ENCODE measurements at regions not wholly inside any gene's neighbourhood (a gene's known extent, or its start where the extent isn't known, plus 50 kb on each side); places are given as distances from the start of the nearest gene placed in this dataset.

DNA sequence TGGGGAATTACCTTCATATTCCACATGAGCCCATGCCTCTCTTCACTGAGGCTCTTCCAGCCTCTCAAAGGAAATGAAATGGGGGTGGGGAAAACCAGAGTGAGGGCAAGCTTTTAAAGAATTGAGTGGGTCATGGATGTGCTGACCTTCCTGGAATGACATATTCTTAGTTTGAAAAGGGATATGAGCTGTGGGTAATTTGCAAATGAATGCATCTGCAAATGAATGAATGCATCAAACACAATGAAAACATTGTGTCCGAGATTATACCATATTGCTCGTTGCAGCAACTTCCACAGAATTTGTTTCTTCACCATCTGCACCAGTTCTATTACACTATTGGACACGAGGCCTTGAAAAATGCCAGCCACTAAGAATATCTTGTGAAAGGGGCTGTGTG is 198.6 kb upstream of the CDH6 start:
- TF ChIP-seq, protein P1, sequence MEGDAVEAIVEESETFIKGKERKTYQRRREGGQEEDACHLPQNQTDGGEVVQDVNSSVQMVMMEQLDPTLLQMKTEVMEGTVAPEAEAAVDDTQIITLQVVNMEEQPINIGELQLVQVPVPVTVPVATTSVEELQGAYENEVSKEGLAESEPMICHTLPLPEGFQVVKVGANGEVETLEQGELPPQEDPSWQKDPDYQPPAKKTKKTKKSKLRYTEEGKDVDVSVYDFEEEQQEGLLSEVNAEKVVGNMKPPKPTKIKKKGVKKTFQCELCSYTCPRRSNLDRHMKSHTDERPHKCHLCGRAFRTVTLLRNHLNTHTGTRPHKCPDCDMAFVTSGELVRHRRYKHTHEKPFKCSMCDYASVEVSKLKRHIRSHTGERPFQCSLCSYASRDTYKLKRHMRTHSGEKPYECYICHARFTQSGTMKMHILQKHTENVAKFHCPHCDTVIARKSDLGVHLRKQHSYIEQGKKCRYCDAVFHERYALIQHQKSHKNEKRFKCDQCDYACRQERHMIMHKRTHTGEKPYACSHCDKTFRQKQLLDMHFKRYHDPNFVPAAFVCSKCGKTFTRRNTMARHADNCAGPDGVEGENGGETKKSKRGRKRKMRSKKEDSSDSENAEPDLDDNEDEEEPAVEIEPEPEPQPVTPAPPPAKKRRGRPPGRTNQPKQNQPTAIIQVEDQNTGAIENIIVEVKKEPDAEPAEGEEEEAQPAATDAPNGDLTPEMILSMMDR (IDR thresholded peaks at IDR 0.05; ENCODE audit: control insufficient read depth, insufficient read depth, low read depth, low read length, missing control alignments): no peak
- no peak for DNase-seq (ENCODE audit: low read depth)
- H3K4me3 ChIP-seq (ENCODE audit: control insufficient read depth, low read depth, low read length): no peak overlapping the region

DNA sequence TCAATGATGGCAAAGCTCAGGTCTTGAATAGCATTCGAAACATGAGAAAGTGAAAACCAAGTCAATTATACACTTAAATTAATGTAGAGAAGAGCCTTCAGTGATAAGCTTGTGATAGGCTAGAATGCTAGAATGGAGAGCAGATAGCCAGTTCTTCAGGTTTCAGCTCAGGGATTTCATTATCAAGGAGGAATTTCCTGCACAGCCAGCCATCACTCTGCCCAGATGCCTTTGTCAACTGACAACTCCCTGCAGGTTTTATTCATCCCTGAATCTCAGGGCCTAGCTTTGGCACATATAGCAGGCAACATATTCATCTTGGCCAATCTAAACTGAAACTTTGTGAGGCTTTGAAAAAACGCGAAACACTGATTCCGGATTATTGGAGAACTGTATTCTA is 199.3 kb upstream of the CDH6 start:
- TF ChIP-seq, protein P1 (IDR thresholded peaks at IDR 0.05; ENCODE audit: control insufficient read depth, insufficient read depth, low read depth, low read length, missing control alignments): no peak

DNA sequence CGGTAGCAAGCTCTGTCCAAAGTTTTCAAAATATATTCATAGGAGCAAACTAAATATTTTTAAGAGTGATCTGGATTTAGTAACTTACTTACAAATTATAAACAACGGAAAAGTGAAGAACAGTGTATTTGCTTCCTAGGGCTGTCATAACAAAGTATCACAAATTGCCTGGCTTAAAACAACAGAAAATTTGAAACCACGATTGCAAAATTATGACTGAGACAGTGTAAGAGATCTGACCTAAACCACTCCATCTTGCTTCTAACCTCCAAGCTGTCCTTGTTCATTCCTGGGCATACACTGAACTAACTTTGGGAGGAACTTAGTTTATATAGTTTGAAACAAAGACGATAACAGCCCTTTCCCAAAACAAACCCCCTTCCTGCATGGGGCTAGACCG is 202.0 kb upstream of the CDH6 start:
- TF ChIP-seq, protein P1 (IDR thresholded peaks at IDR 0.05; ENCODE audit: control insufficient read depth, insufficient read depth, low read depth, low read length, missing control alignments): no peak
- H3K4me3 ChIP-seq (ENCODE audit: control insufficient read depth, low read depth, low read length): no peak overlapping the region

More for the DNA sequence above, 199.3 kb upstream of the CDH6 start:
- no peak overlapping the region for H3K4me3 ChIP-seq (ENCODE audit: control insufficient read depth, low read depth, low read length)
- no peak for DNase-seq (ENCODE audit: low read depth)

DNA sequence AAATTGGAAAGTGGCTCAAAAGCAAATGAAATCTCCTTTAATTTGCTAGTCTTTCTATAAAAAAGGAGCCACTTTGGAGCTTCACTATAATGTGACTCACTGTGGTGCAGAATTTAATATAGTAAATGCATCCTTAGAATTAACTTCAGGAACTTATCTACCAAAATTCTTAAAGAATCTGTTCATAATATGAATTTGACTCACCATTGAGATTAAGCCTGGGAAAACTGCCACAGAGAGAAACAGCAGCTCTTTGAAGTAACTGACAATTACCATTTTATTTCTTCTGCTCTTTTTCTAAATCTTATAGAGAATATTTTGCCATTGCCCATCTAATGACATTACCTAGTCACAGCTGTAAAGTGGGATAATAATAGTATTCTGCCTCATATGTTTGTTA is 211.9 kb upstream of the CDH6 start:
- H3K4me3 ChIP-seq (ENCODE audit: control insufficient read depth, low read depth, low read length): no peak overlapping the region
- DNase-seq (ENCODE audit: low read depth): no peak
- TF ChIP-seq, protein P1 (IDR thresholded peaks at IDR 0.05; ENCODE audit: control insufficient read depth, insufficient read depth, low read depth, low read length, missing control alignments): no peak

More for the DNA sequence above, 202.0 kb upstream of the CDH6 start:
- DNase-seq (ENCODE audit: low read depth): no peak

DNA sequence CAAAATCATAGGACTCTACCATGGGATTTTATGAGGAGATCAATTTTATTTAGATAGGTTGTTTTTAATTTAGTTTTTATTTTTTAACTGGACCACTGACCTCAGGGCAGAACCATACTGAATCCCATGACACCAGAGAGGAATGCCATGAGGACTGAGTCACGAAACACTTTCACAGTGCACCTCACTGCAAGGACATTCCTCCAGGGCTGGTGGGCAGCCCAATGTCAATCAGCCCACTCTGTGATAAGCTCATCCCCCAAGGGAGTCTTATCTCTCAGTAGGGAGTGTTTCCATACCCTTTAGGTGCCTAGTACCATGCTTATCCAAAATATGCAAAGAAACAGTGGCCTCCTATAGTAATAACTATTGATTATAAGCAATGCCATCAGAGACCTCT is 224.5 kb upstream of the CDH6 start:
- DNase-seq (ENCODE audit: low read depth): no peak
- H3K4me3 ChIP-seq (ENCODE audit: control insufficient read depth, low read depth, low read length): no peak overlapping the region
- TF ChIP-seq, protein P1 (IDR thresholded peaks at IDR 0.05; ENCODE audit: control insufficient read depth, insufficient read depth, low read depth, low read length, missing control alignments): no peak

DNA sequence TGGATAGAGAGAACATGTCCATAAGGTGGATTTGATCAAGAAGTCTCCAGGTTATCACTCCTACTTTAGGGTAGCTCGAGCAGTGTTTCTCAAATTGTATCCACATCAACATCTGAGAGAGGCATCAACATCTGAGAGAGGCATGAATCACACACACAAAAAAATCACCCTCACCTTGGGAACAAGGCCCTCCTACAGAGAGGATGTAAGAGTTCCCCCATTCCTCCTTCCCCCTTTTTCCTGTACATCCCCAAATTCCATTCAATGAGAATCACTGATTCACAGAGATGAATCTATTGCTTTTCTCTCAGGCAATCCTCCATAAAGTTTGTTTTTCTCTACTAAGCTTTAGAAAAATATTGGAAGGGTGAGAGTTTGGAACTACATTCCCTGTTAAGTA is 233.4 kb upstream of the CDH6 start:
- H3K4me3 ChIP-seq (ENCODE audit: control insufficient read depth, low read depth, low read length): no peak overlapping the region
- TF ChIP-seq, protein P1 (IDR thresholded peaks at IDR 0.05; ENCODE audit: control insufficient read depth, insufficient read depth, low read depth, low read length, missing control alignments): no peak
- no peak for DNase-seq (ENCODE audit: low read depth)

DNA sequence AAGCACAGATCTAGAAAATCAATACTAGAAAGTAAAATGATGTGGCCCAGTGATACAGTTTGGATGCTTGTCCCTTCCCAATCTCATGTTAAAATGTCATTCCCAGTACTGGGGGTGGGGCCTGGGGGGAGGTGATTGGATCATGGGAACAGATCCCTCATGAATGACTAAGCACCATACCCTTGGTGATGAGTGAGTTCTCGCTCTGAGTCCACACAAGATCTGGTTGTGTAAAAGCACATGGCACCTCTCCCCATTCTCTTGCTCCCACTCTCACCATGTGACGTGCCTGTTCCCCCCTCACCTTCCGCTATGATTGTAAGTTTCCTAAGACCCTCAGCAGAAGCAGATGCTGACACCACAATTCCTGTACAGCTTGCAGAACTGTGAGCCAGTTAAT is 234.2 kb upstream of the CDH6 start:
- TF ChIP-seq, protein P1 (IDR thresholded peaks at IDR 0.05; ENCODE audit: control insufficient read depth, insufficient read depth, low read depth, low read length, missing control alignments): no peak
- no peak for DNase-seq (ENCODE audit: low read depth)
- H3K4me3 ChIP-seq (ENCODE audit: control insufficient read depth, low read depth, low read length): no peak overlapping the region

Data from AG09309 (cell line).